HCT116 (cell line): ENCODE measurements at regions not wholly inside any gene's neighbourhood (a gene's known extent, or its start where the extent isn't known, plus 50 kb on each side); places are given as distances from the start of the nearest gene placed in this dataset.

Experiments used
- ATAC-seq: fragments of 200-7000 bp; cut with Tn5 transposase; 2 replicates; pipeline ENCODE4 v1.9.1; 2020; ENCODE audit warnings: mild to moderate bottlenecking, moderate library complexity
- BruUV-seq: library from RNA; stranded (reverse); fragments of 400-500 nt; replicated peaks from 2 replicates; lab custom pipeline; 2021; lab: Mats Ljungman, UMichigan
- CTCF ChIA-PET: fragments of 300-600 bp; sonication (Branson Sonifier 250); formaldehyde crosslinking; loops from one replicate; lab custom pipeline; 2021; ENCODE audit warnings: antibody characterized with exemption; lab: Charles Lee
- POLR2A ChIA-PET: fragments of 300-600, 350-600 bp; sonication (Branson Sonifier 250); formaldehyde crosslinking; loops from one replicate; lab custom pipeline; 2021; ENCODE audit warnings: antibody characterized with exemption; lab: Charles Lee
- RAD21 ChIA-PET, 2 experiments: fragments of 300-600 bp; sonication (Branson Sonifier 250); formaldehyde crosslinking; loops; one replicate each; lab custom pipeline; 2023; ENCODE audit warnings: low total read pairs in 2 of 2; ENCODE audit not compliant: uncharacterized antibody in 2 of 2, unreplicated experiment in 2 of 2, low non-redundant PET in 1 of 2; lab: Charles Lee
- DNase-seq: peaks from one replicate; pipeline ENCODE4 v3.0.0-alpha.2; 2010; ENCODE audit warnings: low read depth, low spot score
- H2AFZ ChIP-seq: fragments of 200-600 bp; shearing (Covaris generic), sonication (generic); 2 replicates; pipeline ENCODE4 v1.6.1; 2017; ENCODE audit warnings: low read depth, mixed run types, mixed read lengths, antibody characterized with exemption, low read length; ENCODE audit not compliant: poor library complexity, severe bottlenecking
- H3K27ac ChIP-seq: 2 replicates; pipeline ENCODE4 v1.5.1; 2012; ENCODE audit warnings: low read depth, low read length
- H3K27me3 ChIP-seq: fragments of 200-600 bp; sonication (generic); 2 replicates; pipeline ENCODE4 v1.6.1; 2016; ENCODE audit warnings: mixed run types, low read length, mixed read lengths; ENCODE audit not compliant: insufficient read depth
- H3K36me3 ChIP-seq, 2 experiments: fragments of 200-500 bp in 1 of 2; fragments of 200-600 bp in 1 of 2; sonication (Bioruptor generic) in 1 of 2; sonication (generic) in 1 of 2; 2 replicates each; pipeline versions ENCODE4 v1.5.1 to v1.6.1; 2014 to 2016; ENCODE audit warnings: low read length in 2 of 2, inconsistent platforms in 1 of 2, mixed read lengths in 1 of 2, mixed run types in 1 of 2; ENCODE audit not compliant: insufficient read depth in 2 of 2, control insufficient read depth in 1 of 2
- H3K4me1 ChIP-seq, 2 experiments: fragments of 200-600 bp in 1 of 2; sonication (generic) in 1 of 2; 2 replicates each; pipeline versions ENCODE4 v1.5.1 to v1.6.1; 2012 to 2017; ENCODE audit warnings: low read length in 2 of 2, inconsistent platforms in 1 of 2, mild to moderate bottlenecking in 1 of 2, mixed read lengths in 1 of 2, mixed run types in 1 of 2, moderate library complexity in 1 of 2; ENCODE audit not compliant: insufficient read depth in 2 of 2, control insufficient read depth in 1 of 2
- H3K4me2 ChIP-seq: fragments of 200-600 bp; sonication (generic); 2 replicates; pipeline ENCODE4 v1.6.1; 2017; ENCODE audit warnings: mixed run types, low read length, mixed read lengths
- H3K4me3 ChIP-seq, 2 experiments: fragments of 200-600 bp in 1 of 2; sonication (generic) in 1 of 2; replicated peaks in 1 of 2; 2 replicates each; pipeline ENCODE4 v1.5.1; 2011 to 2016; ENCODE audit warnings: low read length in 2 of 2, control low read depth in 1 of 2, low read depth in 1 of 2, mild to moderate bottlenecking in 1 of 2, mixed read lengths in 1 of 2, mixed run types in 1 of 2
- H3K79me2 ChIP-seq: fragments of 200-600 bp; sonication (generic); 2 replicates; pipeline ENCODE4 v1.6.1; 2017; ENCODE audit warnings: mild to moderate bottlenecking, mixed run types, low read length, moderate library complexity, mixed read lengths; ENCODE audit not compliant: insufficient read depth
- H3K9ac ChIP-seq: fragments of 200-600 bp; sonication (generic); 2 replicates; pipeline ENCODE4 v1.6.1; 2016; ENCODE audit warnings: low read length, mixed read lengths
- H3K9me2 ChIP-seq: fragments of 200-600 bp; sonication (generic), shearing (Covaris generic); 2 replicates; pipeline ENCODE4 v1.6.1; 2017; ENCODE audit warnings: mixed run types, mild to moderate bottlenecking, moderate library complexity; ENCODE audit not compliant: insufficient read depth
- H3K9me3 ChIP-seq, 2 experiments: fragments of 200-500 bp in 1 of 2; fragments of 200-600 bp in 1 of 2; sonication (Bioruptor generic) in 1 of 2; sonication (generic) in 1 of 2; 2 replicates each; pipeline ENCODE4 v1.6.1; 2014 to 2017; ENCODE audit warnings: low read length in 2 of 2, mixed read lengths in 2 of 2, inconsistent platforms in 1 of 2, low read depth in 1 of 2, mild to moderate bottlenecking in 1 of 2, mixed run types in 1 of 2, moderate library complexity in 1 of 2; ENCODE audit not compliant: control insufficient read depth in 1 of 2, insufficient read depth in 1 of 2
- H4K20me1 ChIP-seq: fragments of 200-600 bp; sonication (generic), shearing (Covaris generic); 2 replicates; pipeline ENCODE4 v1.6.1; 2017; ENCODE audit warnings: mixed run types, mild to moderate bottlenecking, moderate library complexity; ENCODE audit not compliant: insufficient read depth
- ATF3 ChIP-seq: IDR thresholded peaks from 2 replicates; pipeline ENCODE4 v1.6.1; 2012
- CEBPB ChIP-seq: IDR thresholded peaks from 2 replicates; pipeline ENCODE4 v1.6.1; 2012; ENCODE audit warnings: low read depth
- EGR1 ChIP-seq: IDR thresholded peaks from 2 replicates; pipeline ENCODE4 v1.6.1; 2012; ENCODE audit warnings: low read depth
- ELF1 ChIP-seq: IDR thresholded peaks from 2 replicates; pipeline ENCODE4 v1.6.1; 2012; ENCODE audit warnings: low read depth, borderline replicate concordance
- EZH2 ChIP-seq: fragments of 200-600 bp; sonication (generic); IDR thresholded peaks from 2 replicates; pipeline ENCODE4 v1.6.1; 2017; ENCODE audit warnings: antibody characterized with exemption, mixed run types
- FOSL1 ChIP-seq: IDR thresholded peaks from 2 replicates; pipeline ENCODE4 v1.6.1; 2012; ENCODE audit warnings: low read depth
- JUND ChIP-seq: IDR thresholded peaks from 2 replicates; pipeline ENCODE4 v1.6.1; 2012
- POLR2A ChIP-seq: IDR thresholded peaks from 2 replicates; pipeline ENCODE4 v1.7.0; 2011; ENCODE audit warnings: borderline replicate concordance; ENCODE audit not compliant: insufficient read depth, insufficient read length; ENCODE audit errors: extremely low read depth
- POLR2AphosphoS5 ChIP-seq: IDR thresholded peaks from 2 replicates; pipeline ENCODE4 v1.6.1; 2011; ENCODE audit warnings: mild to moderate bottlenecking, low read depth, low read length, moderate library complexity
- SP1 ChIP-seq: IDR thresholded peaks from 2 replicates; pipeline ENCODE4 v1.6.1; 2012; ENCODE audit warnings: low read depth
- TCF7L2 ChIP-seq: IDR thresholded peaks from 2 replicates; pipeline ENCODE4 v1.7.0; 2011; ENCODE audit warnings: borderline replicate concordance, inconsistent platforms; ENCODE audit not compliant: insufficient read depth, insufficient read length; ENCODE audit errors: extremely low read depth
- intact Hi-C: fragments of 100-400 bp; cut with micrococcal nuclease; formaldehyde crosslinking; loops from 2 replicates; pipeline ENCODE4 v1.10.0; 2022
- TF ChIP-seq, protein P1 (sequence below): IDR thresholded peaks from 2 replicates; pipeline ENCODE4 v1.6.1; 2011; ENCODE audit warnings: mild to moderate bottlenecking, low read length, moderate library complexity; ENCODE audit not compliant: insufficient replicate concordance; ENCODE audit errors: extremely low read depth

GRCh38 chr11:69567951-69568808, 72.8 kb upstream of the CCND1 start:
- H2AFZ ChIP-seq = no peak overlapping the region

More at GRCh38 chr11:69567951-69568808, 72.8 kb upstream of the CCND1 start:
- Histone ChIP-seq H3K4me2 (no peak overlapping the region), H3K79me2 (no peaks in the 10 kb centered on the region), H3K9me3 (no peaks in the 10 kb centered on the region), H3K9ac (no peak overlapping the region), H3K36me3 (no peaks in the 10 kb centered on the region), H4K20me1 (no peaks in the 10 kb centered on the region), H3K4me1 (peaks cover 0 to 12% of the 10 kb centered on the region in 2 experiments; a peak in 2 of 4 replicates), H3K9me2 (no peaks in the 10 kb centered on the region), H3K27ac (no peak overlapping the region), H3K27me3 (no peaks in the 10 kb centered on the region), H3K4me3 (no peak overlapping the region)
- DNase-seq = no peak
- TF ChIP-seq ELF1 = no peak
- no peak for TF ChIP-seq ATF3
- TF ChIP-seq CEBPB = no peak
- TF ChIP-seq EGR1 = no peak
- no peak for TF ChIP-seq TCF7L2
- TF ChIP-seq SP1 = no peak
- TF ChIP-seq FOSL1 = no peak
- TF ChIP-seq POLR2AphosphoS5 = no peak
- no peak for TF ChIP-seq JUND
- TF ChIP-seq EZH2 = no peak
- no peak for TF ChIP-seq POLR2A
- TF ChIP-seq, protein P1, sequence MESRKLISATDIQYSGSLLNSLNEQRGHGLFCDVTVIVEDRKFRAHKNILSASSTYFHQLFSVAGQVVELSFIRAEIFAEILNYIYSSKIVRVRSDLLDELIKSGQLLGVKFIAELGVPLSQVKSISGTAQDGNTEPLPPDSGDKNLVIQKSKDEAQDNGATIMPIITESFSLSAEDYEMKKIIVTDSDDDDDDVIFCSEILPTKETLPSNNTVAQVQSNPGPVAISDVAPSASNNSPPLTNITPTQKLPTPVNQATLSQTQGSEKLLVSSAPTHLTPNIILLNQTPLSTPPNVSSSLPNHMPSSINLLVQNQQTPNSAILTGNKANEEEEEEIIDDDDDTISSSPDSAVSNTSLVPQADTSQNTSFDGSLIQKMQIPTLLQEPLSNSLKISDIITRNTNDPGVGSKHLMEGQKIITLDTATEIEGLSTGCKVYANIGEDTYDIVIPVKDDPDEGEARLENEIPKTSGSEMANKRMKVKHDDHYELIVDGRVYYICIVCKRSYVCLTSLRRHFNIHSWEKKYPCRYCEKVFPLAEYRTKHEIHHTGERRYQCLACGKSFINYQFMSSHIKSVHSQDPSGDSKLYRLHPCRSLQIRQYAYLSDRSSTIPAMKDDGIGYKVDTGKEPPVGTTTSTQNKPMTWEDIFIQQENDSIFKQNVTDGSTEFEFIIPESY = no peak
- ChIA-PET POLR2A (no interaction called here), RAD21 (no interaction called here), CTCF (no interaction called here)
- intact Hi-C loops = no loop called here
- no TSS peak for BruUV-seq
- ATAC-seq = no peak
